A172 (cell line): ENCODE measurements at regions not wholly inside any gene's neighbourhood (a gene's known extent, or its start where the extent isn't known, plus 50 kb on each side); places are given as distances from the start of the nearest gene placed in this dataset.

Experiments
- DNase-seq: peaks from one replicate; pipeline ENCODE4 v3.0.0-alpha.2; 2015; ENCODE audit warnings: low spot score

DNA sequence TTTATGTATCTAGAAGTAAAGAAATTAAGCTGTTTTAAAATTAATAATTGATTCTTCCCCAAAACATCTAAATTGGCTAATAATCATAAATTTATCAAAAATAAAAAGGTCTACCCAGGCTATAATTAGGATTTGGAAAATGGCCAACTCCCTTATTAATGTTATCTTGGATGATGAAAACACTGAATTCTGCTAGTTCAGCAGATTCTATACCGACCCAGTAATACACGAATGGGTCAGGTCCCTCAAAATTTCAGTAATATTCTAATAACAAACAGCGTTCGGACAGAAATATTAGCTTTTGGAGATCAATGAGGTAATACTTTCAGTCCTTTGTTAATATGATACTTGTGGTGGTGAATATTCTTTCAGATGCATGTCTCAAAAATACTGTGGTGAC lies 360.7 kb upstream of the MGMT start:
- no peak for DNase-seq

DNA sequence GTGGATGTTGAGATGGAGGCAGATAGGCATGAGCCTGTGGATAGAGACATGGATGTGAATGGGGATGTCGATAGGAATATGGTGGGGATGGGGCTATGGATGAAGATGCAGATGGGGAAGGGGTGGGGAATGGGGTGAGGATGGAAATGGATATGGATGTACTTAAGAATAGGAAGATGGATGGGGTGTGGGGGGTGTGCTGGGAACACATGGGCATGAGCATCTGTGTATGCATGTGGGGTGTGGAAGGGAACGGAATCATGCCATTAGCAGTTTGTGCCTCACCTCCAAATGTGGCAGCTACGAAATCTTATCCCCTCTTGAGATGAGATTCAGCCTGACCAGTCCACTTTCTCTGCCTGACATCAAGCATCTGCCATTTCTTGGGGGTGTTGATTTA lies 359.5 kb upstream of the MGMT start:
- no peak for DNase-seq

DNA sequence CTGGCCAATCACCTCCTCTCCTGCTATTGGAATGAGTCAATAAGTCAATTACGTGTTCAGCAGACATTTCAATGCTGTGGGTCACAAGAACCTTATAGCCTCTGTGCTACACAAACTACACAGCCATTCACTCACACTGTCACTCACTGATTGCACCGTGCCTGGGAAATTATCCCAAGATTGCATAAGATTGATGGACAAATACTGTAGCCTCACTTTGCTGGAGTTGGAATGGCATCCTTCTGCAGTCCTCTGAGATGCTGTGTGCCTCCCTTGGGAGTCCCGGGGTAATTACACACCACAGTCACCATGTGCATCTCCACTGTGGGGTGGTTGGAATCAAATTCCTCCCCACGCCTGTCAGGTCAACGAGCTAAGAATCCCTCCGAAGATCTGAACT lies 358.7 kb upstream of the MGMT start:
- no peak for DNase-seq

DNA sequence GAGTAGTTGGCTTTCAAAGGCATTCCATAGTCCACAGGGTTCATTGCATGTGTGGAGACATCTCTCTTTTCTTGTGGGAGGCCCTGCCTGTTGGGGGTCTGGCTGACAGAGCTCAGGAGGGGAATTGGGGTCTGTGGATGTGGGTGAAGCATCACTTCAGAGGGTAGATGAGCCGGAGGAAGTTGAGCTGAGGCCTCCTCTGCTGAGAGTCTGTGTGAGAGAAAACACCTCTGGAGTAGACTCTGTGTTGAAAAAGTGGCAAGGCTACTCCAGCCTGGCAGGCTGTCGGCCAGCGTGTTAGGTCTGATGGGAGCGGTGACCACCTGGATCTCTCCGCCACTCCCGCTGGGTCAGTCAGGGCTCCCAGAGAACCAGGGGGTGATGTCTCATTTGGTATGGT lies 358.0 kb upstream of the MGMT start:
- no peak for DNase-seq

DNA sequence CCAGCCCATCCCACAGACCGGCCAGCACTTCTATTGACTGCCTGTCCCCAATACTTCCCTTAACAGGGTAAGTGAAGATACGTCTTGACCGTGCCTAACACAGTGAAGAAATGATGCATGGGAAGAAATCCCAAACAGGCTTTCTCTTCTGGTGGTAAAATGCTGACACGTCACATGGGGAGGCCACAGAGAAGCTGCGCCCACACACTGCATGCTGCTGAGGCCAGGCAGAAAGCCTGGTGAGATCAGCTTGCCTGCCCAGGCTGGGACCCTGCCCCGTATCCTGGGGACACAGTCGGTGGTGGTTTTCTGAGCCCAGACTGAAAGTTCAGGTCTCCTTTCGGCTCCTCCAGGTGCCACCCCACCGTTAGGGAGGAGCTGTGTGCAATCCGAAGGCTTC lies 356.3 kb upstream of the MGMT start:
- no peak for DNase-seq

DNA sequence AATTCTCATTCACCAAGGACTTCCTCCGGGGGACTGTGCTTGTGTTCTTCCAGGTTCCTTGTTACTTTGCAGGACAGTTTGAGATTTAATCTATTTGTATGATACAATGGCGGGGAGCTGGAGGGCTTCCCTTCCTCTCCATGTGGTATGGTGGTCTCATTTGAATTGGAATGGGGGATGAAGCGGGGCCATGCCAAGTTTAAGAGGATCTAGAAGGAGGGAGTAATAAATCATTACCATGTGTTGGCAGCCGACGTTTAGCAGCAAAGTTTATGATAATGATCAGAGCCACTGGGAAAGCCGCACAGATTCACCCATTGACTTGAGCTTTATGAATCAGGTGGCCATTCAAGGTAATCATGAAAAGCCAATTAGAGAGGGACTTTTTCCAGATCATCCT lies 355.1 kb upstream of the MGMT start:
- no peak for DNase-seq

DNA sequence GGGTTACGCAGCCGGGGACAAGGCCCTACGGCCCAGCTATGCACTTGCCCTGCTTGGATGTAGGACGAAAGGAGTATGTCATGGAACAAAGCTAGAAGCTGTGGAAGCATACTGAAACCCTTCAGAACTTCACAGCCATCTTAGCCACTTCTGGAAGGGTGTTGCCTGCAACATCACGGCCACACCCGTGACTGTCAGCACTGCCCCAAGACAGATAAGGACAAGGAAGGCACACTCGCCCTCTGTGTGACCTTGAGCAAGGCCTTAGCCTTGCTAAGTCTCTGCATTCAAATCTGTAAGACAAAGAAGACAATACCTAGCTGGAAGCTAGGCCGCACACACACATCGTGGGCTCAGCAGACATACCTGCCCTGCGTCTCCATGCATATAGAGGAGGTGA lies 352.5 kb upstream of the MGMT start:
- no peak for DNase-seq

DNA sequence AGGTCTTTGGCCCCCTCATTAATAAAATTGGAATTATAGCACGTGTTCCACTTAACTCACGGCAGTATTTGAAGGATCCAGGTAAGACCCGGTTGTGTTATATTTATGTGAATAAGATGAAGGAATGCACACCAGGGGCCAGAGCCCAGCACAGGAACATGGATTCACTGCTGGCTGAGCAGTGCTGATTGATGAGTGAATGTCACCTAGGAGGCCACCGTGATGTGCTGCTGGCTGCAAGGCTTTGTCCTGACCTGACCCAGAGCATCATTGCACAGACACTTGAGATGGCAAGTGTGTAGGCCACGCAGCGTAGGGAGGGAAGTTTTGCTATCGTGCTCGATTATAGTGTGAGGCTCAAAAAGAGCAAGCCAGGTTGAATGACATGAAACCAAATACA lies 350.7 kb upstream of the MGMT start:
- no peak for DNase-seq

DNA sequence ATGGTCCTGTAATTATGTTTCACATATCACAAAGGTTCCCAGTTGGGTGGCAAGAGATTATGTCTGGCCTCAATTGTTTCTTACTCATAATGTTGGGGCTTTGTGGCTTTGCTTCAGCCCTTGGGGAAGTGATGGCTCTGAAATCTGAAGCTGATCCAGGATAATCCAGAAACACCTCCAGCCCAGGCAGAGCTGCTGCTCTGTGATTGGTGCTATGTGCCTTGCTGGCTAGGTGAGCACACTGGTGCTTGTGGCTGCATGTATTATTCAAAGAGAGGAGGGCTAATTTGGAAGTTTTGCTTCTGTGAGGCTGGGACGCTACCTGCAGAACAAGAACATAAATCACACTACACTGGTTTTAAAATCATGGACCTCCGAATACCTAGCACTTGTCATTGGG lies 346.6 kb upstream of the MGMT start:
- DNase-seq = no peak

DNA sequence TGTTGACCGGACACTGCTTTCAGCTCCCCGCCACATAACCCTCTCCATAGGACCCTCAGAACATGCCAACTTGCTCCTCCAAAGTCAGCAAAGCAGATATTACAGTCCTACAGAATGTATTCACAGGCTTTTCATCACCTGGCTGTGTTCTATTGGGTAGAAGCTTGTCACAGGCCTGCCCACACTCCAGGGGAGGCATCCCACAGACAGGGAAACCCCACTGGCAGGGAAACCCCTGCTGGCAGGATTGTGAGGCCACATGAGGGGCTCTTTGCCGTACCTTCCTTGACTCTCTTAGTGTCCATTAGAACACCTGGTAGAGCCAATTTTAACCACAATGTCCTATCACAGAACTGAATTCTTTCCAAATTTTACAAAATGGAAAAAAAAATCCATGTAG lies 344.2 kb upstream of the MGMT start:
- DNase-seq = no peak

DNA sequence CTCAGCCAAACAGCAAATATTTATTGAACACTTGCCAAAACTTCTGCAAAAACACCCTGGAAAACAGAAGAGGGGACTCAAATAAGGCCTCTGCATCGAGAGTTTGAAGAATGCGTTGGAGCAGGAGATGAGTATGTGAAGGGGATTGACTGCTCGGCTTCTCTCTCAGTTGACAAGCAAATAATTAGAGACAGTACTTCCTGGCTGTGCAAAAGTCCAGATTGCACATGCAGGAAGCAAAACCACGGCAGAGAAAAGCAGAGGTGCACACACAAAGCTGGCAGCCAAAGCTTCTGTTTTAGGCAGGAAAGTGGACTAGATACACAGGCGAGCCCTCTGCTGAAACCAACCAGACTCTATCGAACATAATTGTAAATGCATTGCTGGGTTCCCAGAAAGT lies 343.6 kb upstream of the MGMT start:
- DNase-seq = no peak

DNA sequence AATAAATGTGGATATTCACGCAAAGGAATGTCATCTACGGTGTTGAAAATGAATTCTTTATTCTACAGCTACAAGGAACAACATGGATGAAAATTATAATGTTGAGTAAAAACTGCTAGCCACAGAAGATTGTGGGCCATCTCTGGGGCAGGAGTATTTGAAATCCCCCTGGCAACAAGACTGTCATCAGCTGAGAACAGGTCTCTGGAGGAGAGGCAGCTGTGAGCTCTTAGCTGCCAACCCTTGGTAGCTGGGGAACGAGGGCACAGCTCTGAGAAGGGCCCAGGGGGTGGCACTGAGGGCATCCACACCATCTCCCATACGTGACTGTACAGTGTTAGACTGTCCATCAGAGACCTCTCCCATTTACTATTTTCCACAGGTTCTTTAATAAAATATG lies 340.1 kb upstream of the MGMT start:
- DNase-seq = no peak

DNA sequence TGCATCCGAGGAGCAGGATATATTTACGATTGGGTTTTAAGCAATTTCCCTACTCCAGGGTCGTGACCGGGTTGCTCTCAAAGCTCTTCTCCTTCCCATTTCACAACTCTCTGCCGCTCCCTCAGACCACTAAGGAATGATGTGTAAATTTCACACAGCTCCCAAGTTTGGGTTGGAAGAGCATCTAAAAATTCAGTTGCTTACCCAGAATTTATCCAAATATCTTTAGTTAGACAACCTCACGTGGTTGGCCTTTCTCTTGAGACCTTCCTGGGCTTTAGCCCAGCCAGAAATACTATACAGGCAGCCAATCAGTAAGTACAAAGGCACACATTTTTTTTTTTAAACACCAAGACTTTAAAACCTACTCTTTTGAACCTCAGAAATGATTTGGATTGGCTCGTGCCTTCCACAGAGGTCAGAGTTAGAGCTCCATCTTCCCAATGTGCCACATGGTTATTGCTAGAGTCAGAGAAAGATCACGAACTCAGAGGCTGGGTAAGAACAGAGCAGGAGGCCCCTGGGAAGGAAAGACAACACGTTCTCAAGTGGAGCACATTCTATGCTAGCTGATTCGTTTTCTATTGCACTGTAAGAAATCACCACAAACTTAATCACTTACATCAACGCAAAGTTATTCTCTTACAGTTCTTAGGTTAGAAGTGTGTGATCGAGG lies 335.4 kb upstream of the MGMT start:
- DNase-seq = no peak

DNA sequence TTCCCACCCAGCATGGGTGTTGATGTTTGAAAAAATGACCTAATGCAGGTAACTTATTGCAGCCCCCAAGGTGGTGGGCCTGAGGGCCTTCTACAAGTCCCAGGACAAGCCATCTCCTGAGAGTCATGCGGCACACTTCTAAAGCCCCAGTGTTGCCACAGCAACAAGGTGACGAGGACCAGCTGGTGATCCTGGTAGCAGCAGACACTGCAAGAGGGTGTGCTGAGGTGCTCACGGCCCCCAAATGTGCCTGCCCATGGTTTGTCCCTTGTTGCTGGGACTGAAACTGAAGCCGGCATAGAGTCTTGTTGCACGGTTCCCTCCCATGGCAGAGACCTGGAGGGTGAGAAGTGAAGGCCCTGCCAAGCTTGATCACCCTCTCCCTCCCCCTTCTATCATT lies 333.2 kb upstream of the MGMT start:
- no peak for DNase-seq

DNA sequence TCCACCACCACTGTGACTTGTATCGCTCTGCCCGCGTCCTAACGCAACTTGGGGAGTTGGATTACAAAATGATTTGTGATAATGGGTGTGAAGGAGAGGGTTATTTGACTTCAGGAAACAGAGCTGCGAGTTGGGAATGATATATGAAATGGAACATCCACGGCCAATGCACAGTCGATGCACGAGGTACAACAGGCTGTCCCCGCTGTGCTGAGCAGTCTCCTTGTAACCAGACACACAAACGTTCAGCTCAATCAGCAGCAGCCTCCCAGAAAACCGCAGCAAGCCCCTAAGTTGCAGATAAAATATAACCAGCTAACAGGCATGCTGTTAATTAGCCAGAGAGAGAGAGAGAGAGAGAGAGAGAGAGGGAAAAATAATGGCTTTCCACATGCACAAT lies 332.7 kb upstream of the MGMT start:
- no peak for DNase-seq

DNA sequence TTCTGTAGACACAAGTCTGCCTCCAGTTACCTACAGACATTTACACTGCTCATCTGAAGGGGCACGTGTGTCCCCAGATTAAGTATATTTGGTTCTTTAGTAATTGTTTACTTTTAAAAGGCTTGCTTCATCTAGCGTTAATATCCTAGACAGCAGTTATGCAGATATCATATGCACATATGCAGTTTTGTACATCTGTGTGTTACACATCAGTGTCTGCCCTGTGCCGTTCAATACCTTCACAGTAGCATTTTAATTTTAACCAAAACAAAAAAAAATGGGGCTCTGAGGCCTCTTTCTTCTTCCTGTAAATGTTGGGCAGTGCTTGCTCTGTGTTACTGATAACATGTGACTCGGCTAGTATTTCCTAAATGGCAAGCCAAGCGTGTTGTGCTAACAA lies 331.4 kb upstream of the MGMT start:
- DNase-seq = no peak

DNA sequence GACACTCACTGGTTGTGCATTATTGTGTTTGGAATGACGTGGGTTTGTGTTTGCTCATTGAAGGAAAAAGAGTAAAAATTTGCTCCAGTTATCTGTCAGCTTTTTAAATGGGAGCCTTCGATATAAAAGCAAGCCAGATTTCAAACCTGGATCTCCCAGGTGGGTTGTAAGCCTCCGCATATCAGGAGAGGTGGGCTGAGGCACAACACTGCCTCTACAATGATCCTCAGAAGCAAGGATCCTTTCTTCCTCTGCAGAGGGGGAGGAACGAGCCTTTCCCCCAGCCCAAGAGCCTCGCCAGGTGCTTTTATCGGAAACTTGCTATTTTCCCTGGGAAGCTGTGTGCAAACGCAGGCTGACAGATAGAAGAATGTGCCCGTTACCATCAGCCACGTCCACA lies 331.0 kb upstream of the MGMT start:
- no peak for DNase-seq

DNA sequence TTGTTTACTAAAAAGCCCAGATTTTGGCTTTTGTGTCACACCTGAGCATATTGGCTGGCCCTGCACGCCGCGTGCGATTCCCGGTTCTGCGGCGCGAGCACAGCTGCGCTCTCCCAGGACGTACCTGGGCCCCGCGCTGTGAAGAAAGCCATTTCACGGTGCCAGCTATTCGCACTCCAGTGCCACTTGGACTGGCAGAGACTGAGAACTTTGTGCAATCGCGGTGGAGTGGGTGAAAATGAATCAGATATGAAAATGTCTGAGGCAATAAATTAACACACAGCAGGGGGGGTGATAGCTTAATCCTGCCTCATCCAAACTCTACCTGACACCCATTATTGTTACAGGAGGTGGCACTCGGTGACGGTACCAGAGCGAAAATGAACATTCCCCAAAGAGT lies 330.1 kb upstream of the MGMT start:
- DNase-seq = no peak

DNA sequence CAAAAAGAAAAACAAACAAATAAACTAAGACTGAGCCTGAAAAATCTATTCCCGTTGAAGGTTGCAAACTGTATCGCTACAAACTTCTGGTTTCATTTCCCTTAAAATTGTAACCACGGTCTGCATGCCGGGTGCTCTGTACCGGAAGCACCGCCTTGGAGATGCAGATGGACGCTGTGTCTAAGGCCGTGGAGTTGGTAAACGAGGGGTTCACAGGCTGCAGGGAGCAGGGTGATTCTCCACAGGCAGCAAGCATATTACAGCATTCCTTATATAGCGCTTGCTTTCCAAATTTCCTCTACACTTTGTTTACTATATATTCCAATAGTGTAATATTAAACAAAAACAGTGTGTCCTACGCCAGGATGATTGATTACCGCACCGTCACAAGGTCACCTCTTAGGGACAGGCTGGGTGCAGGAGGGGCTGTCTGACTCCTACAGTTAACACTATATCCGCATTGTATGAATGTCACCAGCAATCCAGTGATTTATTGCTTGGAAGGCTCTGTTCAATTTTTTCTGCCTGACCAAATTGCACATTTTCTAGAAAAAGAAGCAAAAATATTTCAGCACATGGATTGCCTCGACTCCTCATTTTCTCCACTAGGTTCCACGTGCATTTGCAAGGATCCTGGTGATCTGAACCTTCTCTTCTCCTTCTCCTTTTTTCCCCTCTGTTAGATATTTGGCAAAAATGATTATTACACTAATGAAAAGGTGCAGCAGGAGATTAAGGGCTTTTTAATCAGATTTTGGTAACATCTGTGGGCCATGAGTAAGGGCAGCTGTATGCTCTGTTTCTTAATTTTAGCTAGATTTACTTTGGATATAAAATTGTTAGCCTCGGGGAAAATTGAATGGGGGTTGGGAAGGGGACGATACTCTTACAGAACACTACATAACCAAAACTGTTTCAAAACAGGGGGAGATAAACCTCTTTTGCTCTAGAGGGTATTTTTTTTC lies 325.8 kb upstream of the MGMT start:
- DNase-seq = no peak

DNA sequence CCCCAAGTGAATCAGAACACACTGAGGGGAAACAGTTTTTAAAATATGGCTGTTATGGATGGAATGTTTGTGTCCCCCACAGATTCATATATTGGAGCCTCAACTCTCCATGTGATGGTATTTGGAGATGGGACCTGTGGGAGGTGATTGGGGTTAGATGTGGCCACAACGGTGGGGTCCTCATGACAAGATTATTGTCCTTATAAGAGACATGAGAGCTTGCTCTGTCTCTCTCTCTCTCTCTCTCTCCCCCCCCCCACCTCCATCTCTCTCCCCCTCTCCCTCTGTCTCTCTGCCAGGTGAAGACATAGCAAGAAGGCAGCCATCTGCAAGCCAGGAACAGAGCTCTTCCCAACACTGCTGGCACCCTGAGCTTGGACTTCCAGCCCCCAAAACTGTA lies 315.8 kb upstream of the MGMT start:
- no peak for DNase-seq

DNA sequence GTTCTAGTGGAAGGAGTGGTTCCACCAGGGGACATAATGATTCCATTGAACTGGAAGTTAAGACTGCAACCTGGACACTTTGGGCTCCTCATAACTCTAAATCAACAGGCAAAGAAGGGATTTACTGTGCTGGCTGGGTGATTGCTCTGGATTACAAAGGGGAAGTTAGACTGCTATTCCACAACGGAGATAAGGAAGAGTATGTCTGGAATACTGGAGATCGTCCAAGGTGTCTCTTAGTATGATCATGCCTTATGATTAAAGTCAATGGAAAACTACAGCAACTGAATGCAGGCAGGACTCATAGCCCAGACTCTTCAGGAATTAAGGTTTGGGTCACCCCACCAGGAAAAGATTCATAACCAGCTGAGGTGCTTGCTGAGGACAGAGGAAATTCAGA lies 310.6 kb upstream of the MGMT start:
- no peak for DNase-seq

DNA sequence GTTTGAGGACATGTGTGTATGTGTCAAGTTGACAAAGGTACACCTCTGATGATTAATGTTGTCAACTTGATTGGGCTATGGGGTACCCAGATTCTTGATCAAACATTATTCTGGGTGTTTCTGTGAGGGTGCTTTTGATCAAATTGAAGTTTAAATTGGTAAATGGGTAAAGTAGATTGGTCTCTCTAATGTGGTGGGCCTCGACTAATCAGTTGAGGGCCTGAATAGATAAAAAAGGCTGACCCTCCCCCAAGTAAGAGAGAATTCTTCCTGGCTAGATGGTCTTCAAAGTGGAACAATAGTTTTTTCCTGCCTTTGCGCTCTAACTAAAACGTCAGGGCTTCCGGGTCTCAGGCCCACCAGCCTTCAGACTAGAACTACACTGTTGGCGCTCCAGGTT lies 309.9 kb upstream of the MGMT start:
- no peak for DNase-seq

DNA sequence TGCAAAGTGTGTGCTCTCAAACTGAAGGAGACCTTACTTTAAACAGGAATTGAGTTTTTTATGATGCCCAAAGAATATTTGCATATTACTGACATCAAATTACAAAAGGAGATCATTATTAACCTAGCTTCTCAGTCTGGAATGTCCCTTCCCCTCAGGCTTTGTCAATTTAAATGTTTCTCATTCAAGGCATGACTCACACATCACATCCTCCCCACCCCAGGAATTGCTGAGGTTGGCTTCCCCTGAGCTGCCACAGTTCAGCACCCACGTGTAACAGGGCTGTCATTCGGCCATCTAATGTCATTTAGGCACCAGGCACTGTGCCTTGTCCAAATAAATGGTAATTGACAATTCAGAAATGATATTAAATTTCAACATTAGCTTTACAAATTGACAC lies 305.9 kb upstream of the MGMT start:
- no peak for DNase-seq

DNA sequence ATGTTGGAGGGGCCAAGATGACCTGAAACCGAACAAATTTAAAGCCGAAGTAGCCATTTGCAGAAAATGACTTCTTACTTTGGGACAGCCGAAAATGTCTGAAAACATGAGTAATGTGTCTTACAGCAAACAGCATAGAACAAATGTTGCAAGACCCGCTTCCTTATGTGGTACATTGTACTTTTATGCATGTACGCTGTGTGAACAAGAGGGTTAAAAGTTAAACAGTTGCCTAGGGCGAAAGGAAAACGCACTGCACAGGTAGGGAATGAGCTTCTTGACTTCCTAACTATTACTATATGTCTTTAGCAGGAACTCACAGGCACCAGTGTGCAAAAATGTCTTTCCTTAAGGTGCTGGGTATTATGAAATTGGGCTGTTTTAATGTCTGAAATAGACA lies 303.5 kb upstream of the MGMT start:
- no peak for DNase-seq
